Muscle of leg (tissue), 3 donors: ENCODE measurements at regions not wholly inside any gene's neighbourhood (a gene's known extent, or its start where the extent isn't known, plus 50 kb on each side); places are given as distances from the start of the nearest gene placed in this dataset.
A peak's percentile ranks its signal among the peaks of the same experiment; 100 is the strongest.

Experiments used
- DNase-seq: peaks from one replicate; pipeline ENCODE4 v3.0.0; 2013
- H3K27ac ChIP-seq: one replicate; pipeline ENCODE4 v1.5.1; 2013; ENCODE audit warnings: mild to moderate bottlenecking, low read length, control low read depth
- H3K27me3 ChIP-seq: one replicate; pipeline ENCODE4 v1.6.1; 2013; ENCODE audit warnings: low read length; ENCODE audit not compliant: control insufficient read depth, insufficient read depth
- H3K36me3 ChIP-seq: one replicate; pipeline ENCODE4 v1.6.1; 2013; ENCODE audit warnings: low read length; ENCODE audit not compliant: control insufficient read depth, insufficient read depth
- H3K4me1 ChIP-seq: one replicate; pipeline ENCODE4 v1.6.1; 2013; ENCODE audit warnings: low read length; ENCODE audit not compliant: control insufficient read depth, insufficient read depth
- H3K4me3 ChIP-seq: one replicate; pipeline ENCODE4 v1.5.1; 2013; ENCODE audit warnings: low read length, control low read depth
- H3K9me3 ChIP-seq: replicated peaks from 2 replicates; pipeline ENCODE4 v1.6.1; 2013; ENCODE audit warnings: low read depth, low read length; ENCODE audit not compliant: control insufficient read depth
- WGBS: methylation state at CpG from one replicate; pipeline ENCODE4 v1.1.5; 2013; ENCODE audit warnings: missing lambda C conversion rate; ENCODE audit not compliant: insufficient coverage; 5-methylcytosine and 5-hydroxymethylcytosine counted together

GRCh38 chr17:71380535-71380934 lies 740.3 kb upstream of the SOX9 start:
- H3K9me3 ChIP-seq, result no peaks in the 10 kb centered on the region
- WGBS, result no CpG with 5 or more reads among the region's 3 CpGs
- H3K27me3 ChIP-seq, result no peaks in the 10 kb centered on the region
- H3K27ac ChIP-seq, result no peak overlapping the region
- H3K4me3 ChIP-seq, result no peak overlapping the region
- H3K36me3 ChIP-seq, result no peaks in the 10 kb centered on the region
- DNase-seq, result no peak
- no peaks in the 10 kb centered on the region for H3K4me1 ChIP-seq

DNA sequence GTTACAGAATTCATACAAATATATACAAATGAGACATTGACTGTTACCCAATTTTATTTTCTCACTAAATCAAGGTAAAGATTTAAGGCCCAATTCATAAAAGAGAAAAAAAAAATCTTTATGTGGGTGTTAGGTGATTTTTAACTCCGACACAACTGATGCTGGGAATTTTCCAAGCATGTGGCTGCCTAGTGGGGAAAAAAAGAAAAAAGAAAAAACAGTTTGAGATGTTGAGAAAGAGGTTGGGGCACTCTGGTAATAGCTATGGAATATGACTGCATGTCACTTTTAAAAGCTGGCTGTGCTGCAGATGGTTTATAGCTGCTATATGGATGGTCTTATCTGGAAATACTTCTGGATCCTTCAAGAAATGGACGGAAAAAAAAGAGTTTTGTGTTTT lies 739.9 kb upstream of the SOX9 start:
- H3K27ac ChIP-seq, result no peak overlapping the region
- 66% methylated on average over 2 of the region's 2 CpGs for WGBS
- DNase-seq, result no peak
- no peaks in the 10 kb centered on the region for H3K36me3 ChIP-seq
- no peaks in the 10 kb centered on the region for H3K4me1 ChIP-seq
- no peak overlapping the region for H3K4me3 ChIP-seq
- no peaks in the 10 kb centered on the region for H3K27me3 ChIP-seq
- H3K9me3 ChIP-seq, result no peaks in the 10 kb centered on the region

- no peak overlapping the region for H3K4me3 ChIP-seq
- no peaks in the 10 kb centered on the region for H3K36me3 ChIP-seq
- H3K9me3 ChIP-seq, result no peaks in the 10 kb centered on the region
- no peak overlapping the region for H3K27ac ChIP-seq
- DNase-seq, result peak; percentile 84
- H3K27me3 ChIP-seq, result no peaks in the 10 kb centered on the region
- H3K4me1 ChIP-seq, result no peaks in the 10 kb centered on the region
- WGBS, result no CpG with 5 or more reads among the region's 2 CpGs
Observed at GRCh38 chr17:71383091-71383490, 737.7 kb upstream of the SOX9 start.

DNA sequence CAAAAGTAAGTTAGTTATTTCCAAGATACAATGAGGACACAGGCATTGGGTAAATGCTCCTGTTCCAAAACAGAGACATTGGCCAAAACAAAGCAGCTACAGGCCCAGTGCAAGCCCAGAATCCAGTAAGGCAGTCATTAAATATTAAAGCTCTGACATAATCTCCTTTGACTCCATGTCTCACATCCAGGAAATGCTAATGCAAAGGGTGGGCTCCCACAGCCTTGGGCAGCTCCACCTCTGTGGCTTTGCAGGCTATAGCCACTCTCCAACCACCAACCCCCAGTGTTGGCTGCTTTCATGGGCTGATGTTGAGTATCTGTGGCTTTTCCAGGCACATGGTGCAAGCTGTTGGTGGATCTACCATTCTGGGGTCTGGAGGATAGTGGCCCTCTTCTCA lies 733.4 kb upstream of the SOX9 start:
- Histone ChIP-seq H3K27me3 (no peaks in the 10 kb centered on the region), H3K9me3 (no peaks in the 10 kb centered on the region), H3K4me1 (no peaks in the 10 kb centered on the region), H3K4me3 (no peak overlapping the region), H3K27ac (no peak overlapping the region), H3K36me3 (no peaks in the 10 kb centered on the region)
- DNase-seq, result no peak

DNA sequence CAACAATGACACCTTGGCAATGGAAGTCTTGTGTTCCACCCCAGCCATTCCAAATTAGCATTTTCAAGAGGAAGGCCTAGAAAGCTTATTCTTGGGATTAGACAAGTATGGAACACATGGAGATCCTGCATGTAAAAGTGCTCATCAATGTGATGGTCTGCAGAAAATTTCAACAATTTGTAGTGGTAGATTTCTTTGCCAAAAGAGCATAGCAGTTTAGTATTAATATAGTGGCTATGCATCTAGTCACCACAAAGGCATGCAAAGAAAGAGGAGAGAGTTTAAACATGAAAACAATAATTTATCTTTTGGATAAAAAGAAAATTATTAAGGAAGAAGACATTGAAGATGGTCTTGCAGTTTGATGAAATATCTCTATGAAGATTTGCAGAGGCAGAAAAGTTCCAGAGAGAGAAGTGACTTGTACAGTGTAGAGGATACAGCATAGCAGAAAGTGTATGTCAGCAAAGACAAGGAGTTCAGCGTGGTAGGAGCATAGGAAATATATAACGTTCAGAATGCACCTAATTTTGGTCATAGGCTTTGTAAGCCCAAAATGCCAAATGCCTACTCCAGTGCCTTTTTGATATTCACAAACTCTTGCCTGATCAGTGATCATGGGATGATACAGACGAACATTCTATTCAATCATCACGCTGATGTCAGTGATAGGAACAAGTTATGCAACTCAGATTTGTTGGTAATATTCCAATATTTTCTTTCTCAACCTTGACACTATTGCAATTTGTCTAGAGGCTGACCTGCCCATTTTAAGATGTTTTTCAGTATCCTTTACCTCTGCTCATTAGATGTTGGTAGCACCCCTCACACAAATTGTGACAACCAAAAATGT lies 727.9 kb upstream of the SOX9 start:
- Histone ChIP-seq H3K27me3 (no peaks in the 10 kb centered on the region), H3K36me3 (no peaks in the 10 kb centered on the region), H3K27ac (no peak overlapping the region), H3K4me3 (no peak overlapping the region), H3K4me1 (no peaks in the 10 kb centered on the region), H3K9me3 (no peaks in the 10 kb centered on the region)
- 60% methylated on average over 1 of the region's 4 CpGs for WGBS
- no peak for DNase-seq

DNA sequence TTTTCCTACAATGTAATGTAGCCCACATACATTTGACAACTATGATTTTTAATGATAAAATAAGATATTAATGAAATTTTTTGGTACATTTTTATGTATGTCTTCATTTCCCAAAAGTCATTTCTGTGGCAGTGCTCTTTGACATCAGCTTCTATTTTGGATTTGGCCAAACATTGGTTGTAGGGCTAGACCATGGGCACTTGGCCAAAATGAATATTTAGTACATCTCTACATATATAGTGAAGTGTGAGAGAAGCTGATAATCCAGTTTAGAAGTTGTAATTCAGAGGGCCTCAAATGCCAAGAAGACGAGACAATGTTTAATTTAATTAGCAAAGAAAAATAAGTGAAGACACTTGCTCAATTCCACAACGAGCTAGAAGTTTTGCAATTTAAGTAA lies 724.9 kb upstream of the SOX9 start:
- Histone ChIP-seq H3K4me3 (no peak overlapping the region), H3K27ac (no peak overlapping the region), H3K27me3 (no peaks in the 10 kb centered on the region), H3K36me3 (no peaks in the 10 kb centered on the region), H3K9me3 (no peaks in the 10 kb centered on the region), H3K4me1 (no peaks in the 10 kb centered on the region)
- no CpG with 5 or more reads among the region's 2 CpGs for WGBS
- DNase-seq, result no peak

- no CpG with 5 or more reads among the region's 3 CpGs for WGBS
- Histone ChIP-seq H3K27me3 (no peaks in the 10 kb centered on the region), H3K4me1 (no peaks in the 10 kb centered on the region), H3K9me3 (no peaks in the 10 kb centered on the region), H3K4me3 (no peak overlapping the region), H3K36me3 (no peaks in the 10 kb centered on the region), H3K27ac (no peak overlapping the region)
- DNase-seq, result no peak
Observed at GRCh38 chr17:71396711-71397110, 724.1 kb upstream of the SOX9 start.

DNA sequence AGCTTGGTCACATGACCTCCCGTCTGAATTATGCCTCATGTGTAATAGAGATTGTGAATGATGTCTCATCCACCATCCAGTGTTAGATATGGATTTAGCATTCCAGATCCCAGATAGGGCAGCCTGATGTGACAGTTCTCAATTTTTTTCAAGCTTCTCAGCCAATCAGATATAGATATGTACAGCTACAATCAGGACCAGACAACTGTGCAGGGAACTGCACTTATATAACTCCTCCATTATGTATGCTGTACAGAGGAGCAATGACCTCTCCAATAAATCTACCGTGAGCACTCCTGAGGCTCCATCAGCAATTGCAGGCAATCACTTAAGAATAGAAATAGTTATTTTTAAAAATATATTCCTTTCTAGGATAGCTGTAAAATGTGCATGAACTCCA lies 722.8 kb upstream of the SOX9 start:
- no peak for DNase-seq
- Histone ChIP-seq H3K27ac (no peak overlapping the region), H3K9me3 (no peaks in the 10 kb centered on the region), H3K36me3 (no peaks in the 10 kb centered on the region), H3K4me3 (no peak overlapping the region), H3K27me3 (no peaks in the 10 kb centered on the region), H3K4me1 (no peaks in the 10 kb centered on the region)
- no CpG with 5 or more reads among the region's 2 CpGs for WGBS

GRCh38 chr17:71398800-71399219 lies 722.0 kb upstream of the SOX9 start:
- DNase-seq, result no peak
- Histone ChIP-seq H3K4me3 (no peak overlapping the region), H3K9me3 (no peaks in the 10 kb centered on the region), H3K36me3 (no peaks in the 10 kb centered on the region), H3K27me3 (no peaks in the 10 kb centered on the region), H3K27ac (no peak overlapping the region), H3K4me1 (no peaks in the 10 kb centered on the region)
- 3% methylated on average over 3 of the region's 4 CpGs for WGBS

DNA sequence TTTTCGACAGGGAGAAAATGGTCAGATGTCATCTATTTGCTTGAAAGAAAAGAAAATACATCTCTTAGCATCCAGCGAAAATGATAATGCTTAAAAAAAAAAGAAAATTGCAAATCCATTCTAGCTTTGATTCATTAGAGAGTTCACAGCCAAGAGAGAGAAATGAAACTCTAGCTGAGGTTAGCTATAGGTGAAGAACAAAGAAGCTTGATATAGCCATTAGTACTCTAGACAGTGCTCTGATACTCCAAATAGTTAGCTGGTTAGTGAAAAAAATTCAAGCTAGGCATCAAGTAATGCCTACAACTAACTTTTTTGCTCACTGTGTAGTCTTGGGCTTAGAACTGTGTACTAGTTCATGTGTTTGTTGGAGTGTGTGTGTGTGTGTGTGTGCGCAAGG lies 721.6 kb upstream of the SOX9 start:
- H3K27ac ChIP-seq, result no peak overlapping the region
- no peaks in the 10 kb centered on the region for H3K4me1 ChIP-seq
- WGBS, result no CpG with 5 or more reads among the region's 3 CpGs
- no peaks in the 10 kb centered on the region for H3K27me3 ChIP-seq
- no peaks in the 10 kb centered on the region for H3K9me3 ChIP-seq
- no peaks in the 10 kb centered on the region for H3K36me3 ChIP-seq
- no peak overlapping the region for H3K4me3 ChIP-seq
- DNase-seq, result no peak

DNA sequence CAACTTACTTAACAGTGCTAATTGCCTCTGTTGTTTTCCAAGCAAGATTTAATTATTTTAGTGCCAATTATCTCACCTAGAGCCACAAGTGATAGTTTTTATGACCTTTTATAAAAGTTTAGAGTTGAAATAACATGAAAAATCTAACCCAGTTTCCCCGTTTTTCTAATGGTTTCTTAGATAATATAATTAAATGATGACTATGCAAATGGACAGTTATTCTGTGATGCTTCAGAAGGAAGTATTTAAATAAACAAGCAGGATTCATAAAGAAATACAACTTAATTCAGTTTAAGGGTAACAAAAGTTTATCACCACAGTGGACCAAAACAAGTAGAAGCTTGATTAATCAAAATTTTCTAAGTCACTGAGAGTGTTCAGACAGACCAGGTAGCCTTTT lies 721.2 kb upstream of the SOX9 start:
- Histone ChIP-seq H3K9me3 (no peaks in the 10 kb centered on the region), H3K27ac (no peak overlapping the region), H3K27me3 (no peaks in the 10 kb centered on the region), H3K4me3 (no peak overlapping the region), H3K4me1 (no peaks in the 10 kb centered on the region), H3K36me3 (no peaks in the 10 kb centered on the region)
- no peak for DNase-seq
- no CpG with 5 or more reads among the region's 1 CpG for whole genome bisulfite sequencing
